Right ventricle myocardium superior (tissue), 1 donor: ENCODE measurements at regions not wholly inside any gene's neighbourhood (a gene's known extent, or its start where the extent isn't known, plus 50 kb on each side); places are given as distances from the start of the nearest gene placed in this dataset.

ENCODE experiments used
- ATAC-seq: fragments of 200-7000 bp; cut with Tn5 transposase; one replicate; pipeline ENCODE4 v1.9.1; 2020; ENCODE audit warnings: mild to moderate bottlenecking; ENCODE audit not compliant: poor library complexity
- DNase-seq: peaks from one replicate; pipeline ENCODE4 v3.0.0-alpha.2; 2020
- intact Hi-C: fragments of 100-400 bp; cut with DNase I; formaldehyde crosslinking; loops from one replicate; pipeline ENCODE4 v1.11.2; 2022
- donor health status: DM: no; HTN: yes; CAD: no; lungs with severe emphysema.

DNA sequence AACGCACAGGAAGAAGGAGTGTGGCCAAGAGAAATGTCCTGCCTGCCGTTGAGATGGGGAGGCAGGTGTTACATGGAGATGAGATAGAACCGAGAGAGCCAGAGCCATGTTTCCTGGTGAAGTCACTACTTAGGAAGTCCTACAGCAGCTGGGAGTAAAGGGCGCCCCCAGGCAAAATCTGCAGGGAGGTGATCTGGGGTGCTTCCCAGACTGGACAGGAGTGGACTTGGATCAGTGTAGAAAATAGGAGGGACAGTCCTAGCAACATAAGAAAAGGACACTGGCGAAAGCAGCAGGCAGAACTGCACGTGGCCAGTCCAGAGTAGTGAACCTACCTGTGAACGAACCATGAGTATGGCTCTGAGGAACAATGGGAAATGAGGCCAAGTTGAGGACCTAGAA lies 85.3 kb downstream of the CD164 start:
- DNase-seq = no peak
- ATAC-seq = no peak
- intact Hi-C loops = no loop called here

DNA sequence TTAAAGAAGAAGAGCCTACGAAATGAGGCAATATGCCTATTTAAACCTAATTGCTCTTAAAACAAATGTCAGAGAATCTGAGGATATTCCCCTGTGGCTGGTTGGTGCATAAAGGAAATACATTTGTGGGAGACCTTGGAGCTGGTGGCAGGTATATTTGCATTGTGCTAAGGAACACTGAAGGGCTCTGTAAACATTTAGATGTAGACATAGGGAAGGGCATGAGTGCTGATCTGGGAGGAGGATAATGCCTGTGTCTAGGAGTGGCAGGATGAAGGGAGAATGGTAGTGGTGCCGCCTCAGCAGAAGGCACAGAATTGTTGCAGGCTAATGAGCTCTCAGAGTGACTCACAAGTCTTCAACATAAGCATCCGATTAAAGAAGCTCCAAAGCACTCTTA lies 85.8 kb downstream of the CD164 start:
- no peak for ATAC-seq
- intact Hi-C loops = no loop called here
- no peak for DNase-seq

DNA sequence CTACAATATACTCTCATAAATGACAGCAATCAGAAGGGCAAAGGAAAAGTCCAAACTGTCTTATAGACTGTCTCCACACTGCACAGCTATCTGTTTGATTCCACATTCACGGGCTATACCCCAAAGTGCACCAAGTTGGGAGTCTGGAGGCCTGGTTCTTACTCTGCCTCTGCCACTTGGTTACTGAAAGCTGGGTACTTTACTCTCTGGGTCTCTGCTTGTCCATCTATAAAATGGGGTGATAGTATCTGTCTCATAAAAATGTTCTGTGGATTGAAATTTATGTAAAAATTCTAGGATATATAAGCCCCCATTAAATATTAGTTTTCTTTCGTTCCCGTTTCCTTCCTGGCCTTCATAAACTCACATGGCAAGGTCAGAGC lies 86.5 kb downstream of the CD164 start:
- intact Hi-C loops = no loop called here
- ATAC-seq (no peak), DNase-seq (no peak)

GRCh38 chr6:109295109-109295773 lies 87.0 kb downstream of the CD164 start:
- intact Hi-C loops = no loop called here
- ATAC-seq = no peak
- DNase-seq = no peak

- no peak for DNase-seq
- ATAC-seq = no peak
- intact Hi-C loops = no loop called here
Measured at GRCh38 chr6:109292983-109293586, 89.2 kb downstream of the CD164 start.

GRCh38 chr6:109292420-109292819 lies 89.8 kb downstream of the CD164 start:
- ATAC-seq = peak; percentile 85
- no peak for DNase-seq
- intact Hi-C loops = no loop called here

GRCh38 chr6:109291902-109292301 lies 90.4 kb downstream of the CD164 start:
- intact Hi-C loops = no loop called here
- DNase-seq = no peak
- ATAC-seq = peak; percentile 8

- ATAC-seq (no peak), DNase-seq (no peak)
- intact Hi-C loops = no loop called here
Measured at GRCh38 chr6:109290143-109290931, 91.9 kb downstream of the CD164 start.

DNA sequence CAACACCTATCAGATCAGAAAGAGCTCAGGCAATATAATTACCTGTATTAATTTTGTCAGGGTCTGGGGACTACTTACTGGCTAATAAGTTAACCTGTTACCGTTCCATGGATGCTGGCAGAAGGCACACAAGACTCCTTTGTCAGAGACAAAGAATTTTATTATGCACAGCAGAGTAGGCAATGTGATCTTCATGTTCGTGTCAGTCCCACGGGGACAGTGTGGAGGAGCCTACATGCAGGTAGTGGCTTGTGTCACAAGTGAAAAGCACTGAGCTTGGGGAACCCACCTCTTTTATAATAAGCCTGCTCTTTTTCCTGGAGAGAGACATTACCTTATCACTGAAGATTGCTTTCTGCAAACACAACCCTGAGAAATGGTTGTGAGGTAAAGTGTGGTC lies 96.9 kb downstream of the CD164 start:
- ATAC-seq (no peak), DNase-seq (no peak)
- intact Hi-C loops = no loop called here

DNA sequence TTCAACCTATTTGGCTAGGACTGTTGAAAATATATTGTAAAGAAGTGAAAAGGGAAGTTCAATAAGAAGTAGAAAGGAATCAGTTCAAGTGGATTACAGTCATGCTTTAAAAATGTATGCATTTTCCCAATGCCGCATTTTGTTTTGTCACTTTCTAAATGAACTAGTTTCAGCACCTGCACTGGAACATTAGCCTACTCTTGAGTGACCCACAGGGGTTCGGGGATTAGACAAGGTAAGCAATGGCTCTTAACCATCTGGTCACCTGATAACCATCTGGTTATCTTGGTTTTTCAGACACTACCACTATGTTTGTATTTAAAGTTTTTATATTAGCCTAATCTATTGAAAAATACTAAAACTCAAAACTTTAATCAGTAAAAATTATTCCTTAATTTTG lies 97.6 kb downstream of the CD164 start:
- DNase-seq (no peak), ATAC-seq (no peak)
- intact Hi-C loops = no loop called here

- DNase-seq = no peak
- intact Hi-C loops = no loop called here
- ATAC-seq = no peak
Measured at GRCh38 chr6:109282756-109283155, 99.5 kb downstream of the CD164 start.

GRCh38 chr6:109279628-109280027 lies 102.6 kb downstream of the CD164 start:
- intact Hi-C loops = loop anchor here (10.0 kb wide), 1 partner anchor 65 kb away; no protein-coding TSS in a partner anchor
- no peak for DNase-seq
- ATAC-seq = no peak

DNA sequence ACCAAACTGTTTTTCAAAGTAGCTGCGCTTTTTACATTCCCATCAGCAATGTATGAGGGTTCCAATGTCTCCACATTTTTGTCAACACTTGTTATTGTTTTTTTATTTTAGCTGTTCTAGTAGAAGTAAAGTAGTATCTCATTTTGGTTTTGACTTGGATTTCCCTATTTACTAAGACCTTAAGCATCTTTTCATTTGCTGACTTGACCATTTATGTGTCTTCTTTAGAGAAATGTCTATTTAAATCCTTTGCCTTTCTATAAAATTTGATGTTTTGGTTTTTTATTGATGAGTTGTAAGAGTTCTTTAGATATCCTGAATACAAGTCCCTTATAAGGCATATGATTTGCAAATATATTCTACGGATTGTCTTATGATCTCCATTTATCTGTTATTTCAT lies 110.6 kb downstream of the CD164 start:
- no peak for DNase-seq
- intact Hi-C loops = loop anchor here (10.0 kb wide), 1 partner anchor 57 kb away; no protein-coding TSS in a partner anchor
- ATAC-seq = no peak

- intact Hi-C loops = loop anchor here (10.0 kb wide), 1 partner anchor 55 kb away; no protein-coding TSS in a partner anchor
- DNase-seq (no peak), ATAC-seq (no peak)
Measured at GRCh38 chr6:109269953-109270517, 112.2 kb downstream of the CD164 start.

GRCh38 chr6:109269057-109269456 lies 113.2 kb downstream of the CD164 start:
- no peak for DNase-seq
- intact Hi-C loops = no loop called here
- no peak for ATAC-seq

DNA sequence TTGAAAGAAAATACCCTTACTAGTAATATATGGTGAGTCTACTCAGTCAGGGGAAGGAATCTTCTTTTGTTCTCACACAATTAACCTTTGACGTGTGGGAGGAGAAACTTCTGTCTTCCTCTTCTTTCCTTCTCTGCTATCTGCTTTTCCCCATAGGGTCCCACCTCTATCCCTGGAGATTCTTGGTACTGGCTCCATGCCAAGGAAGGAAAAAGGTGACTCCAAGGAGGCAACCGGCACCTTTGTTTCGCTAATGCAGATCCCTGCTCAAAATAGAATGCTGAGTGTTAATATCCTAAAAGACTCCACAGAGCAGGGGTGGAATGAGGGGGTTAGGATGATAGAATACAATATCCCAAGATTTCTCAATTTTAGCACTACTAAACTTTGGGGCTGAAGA lies 116.7 kb downstream of the CD164 start:
- intact Hi-C loops = no loop called here
- no peak for DNase-seq
- no peak for ATAC-seq

DNA sequence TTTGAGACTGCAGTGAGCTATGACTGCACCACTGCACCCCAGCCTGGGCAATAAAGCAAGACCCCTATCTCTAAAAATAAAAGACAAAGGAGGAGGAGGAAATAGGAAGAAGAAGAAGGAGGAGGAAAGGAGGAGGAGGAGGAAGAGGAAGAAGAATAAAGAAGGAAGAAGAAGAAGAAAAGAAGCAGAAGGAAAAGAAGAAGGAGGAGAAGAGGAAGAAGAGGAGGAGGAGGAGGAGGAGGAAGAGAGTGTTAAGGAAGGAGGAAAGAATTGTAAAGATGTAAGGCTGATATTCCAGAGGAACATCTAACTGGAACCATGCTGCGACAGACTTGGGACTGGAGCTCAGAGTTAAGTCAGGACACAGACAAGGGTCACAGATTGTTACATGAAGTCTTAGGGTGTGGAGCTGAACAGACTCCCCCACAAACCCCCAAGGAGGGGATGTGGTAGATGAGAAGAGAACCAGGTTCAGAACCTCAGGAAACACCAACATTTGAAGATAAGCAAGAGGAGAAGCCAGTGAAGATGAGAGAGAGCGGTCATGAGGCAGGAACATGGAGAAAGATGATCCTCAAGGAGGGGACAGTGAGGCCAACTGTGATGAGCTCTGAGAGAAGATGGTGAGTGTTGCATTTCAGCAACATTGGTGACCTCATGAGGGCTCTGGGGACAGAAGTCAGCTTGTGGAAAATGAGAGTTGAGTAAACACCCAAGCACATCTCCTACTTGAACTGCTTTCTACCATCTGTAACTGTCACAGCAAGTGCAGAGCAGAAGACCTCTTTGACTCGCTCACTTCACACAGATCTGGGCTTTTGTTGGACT lies 118.2 kb downstream of the CD164 start:
- DNase-seq (no peak), ATAC-seq (no peak)
- intact Hi-C loops = no loop called here

- no peak for DNase-seq
- ATAC-seq = no peak
- intact Hi-C loops = no loop called here
Measured at GRCh38 chr6:109262261-109262660, 120.0 kb downstream of the CD164 start.

GRCh38 chr6:109261811-109262210 lies 120.5 kb downstream of the CD164 start:
- ATAC-seq (peak; percentile 46), DNase-seq (no peak)
- intact Hi-C loops = no loop called here
